DMS79 (cell line): ENCODE measurements at regions not wholly inside any gene's neighbourhood (a gene's known extent, or its start where the extent isn't known, plus 50 kb on each side); places are given as distances from the start of the nearest gene placed in this dataset.
"Not testable (repeated sequence)": the region's sequence is repeated elsewhere in the genome, so short reads cannot be mapped to it uniquely, and the experiment has no call there.

Source experiments
- DNase-seq: peaks from one replicate; lab custom pipeline; 2025; lab: John Stamatoyannopoulos, UW

GRCh38 chr6:155676346-155676745 is 220.7 kb upstream of the NOX3 start:
- DNase-seq = no peak

- no peak for DNase-seq
Observed at GRCh38 chr6:155670655-155671054, 215.0 kb upstream of the NOX3 start.

- no peak for DNase-seq
Observed at GRCh38 chr6:155660251-155660977, 204.8 kb upstream of the NOX3 start.

- DNase-seq = no peak
Observed at GRCh38 chr6:155656024-155656423, 200.4 kb upstream of the NOX3 start.

GRCh38 chr6:155654474-155654873 is 198.8 kb upstream of the NOX3 start:
- no peak for DNase-seq

DNA sequence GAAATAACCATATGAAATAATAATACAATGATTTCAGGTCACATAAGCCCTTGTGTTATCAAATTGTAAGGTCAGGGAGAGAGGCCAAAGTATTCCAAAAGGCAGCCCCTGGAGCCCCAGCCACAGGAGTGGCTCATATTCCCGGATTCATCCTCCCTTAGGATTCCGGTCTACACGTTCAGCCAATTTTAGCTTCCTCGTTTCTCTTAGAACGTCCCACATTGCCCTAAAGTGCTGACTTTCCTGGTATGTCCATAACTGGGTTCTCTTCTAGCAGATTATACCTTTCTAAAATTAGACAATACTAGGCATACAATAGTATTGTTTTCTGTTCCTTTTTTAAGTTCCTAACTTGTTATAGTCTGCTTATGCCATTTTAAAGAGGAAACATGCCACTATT is 192.7 kb upstream of the NOX3 start:
- no peak for DNase-seq

- no peak for DNase-seq
Observed at GRCh38 chr6:155647354-155647753, 191.7 kb upstream of the NOX3 start.

DNA sequence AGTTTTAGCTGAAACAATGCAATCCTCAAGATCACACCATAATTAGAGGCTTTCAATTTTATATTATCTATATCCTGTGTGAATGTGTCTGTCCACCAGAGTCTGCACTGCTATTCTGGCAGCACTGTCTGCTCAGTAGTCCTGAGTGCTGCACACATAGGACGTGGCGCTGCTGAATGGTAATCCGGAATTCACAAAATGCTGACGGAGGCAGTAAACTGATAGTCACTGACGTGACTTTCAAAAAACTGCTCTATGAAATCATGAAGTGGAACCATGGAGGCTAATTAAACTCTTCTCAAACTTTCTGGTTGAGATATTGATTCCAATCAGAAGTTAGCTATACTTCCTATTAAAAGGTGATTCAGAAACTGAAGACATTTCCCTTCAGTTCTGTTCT is 190.8 kb upstream of the NOX3 start:
- DNase-seq = no peak

DNA sequence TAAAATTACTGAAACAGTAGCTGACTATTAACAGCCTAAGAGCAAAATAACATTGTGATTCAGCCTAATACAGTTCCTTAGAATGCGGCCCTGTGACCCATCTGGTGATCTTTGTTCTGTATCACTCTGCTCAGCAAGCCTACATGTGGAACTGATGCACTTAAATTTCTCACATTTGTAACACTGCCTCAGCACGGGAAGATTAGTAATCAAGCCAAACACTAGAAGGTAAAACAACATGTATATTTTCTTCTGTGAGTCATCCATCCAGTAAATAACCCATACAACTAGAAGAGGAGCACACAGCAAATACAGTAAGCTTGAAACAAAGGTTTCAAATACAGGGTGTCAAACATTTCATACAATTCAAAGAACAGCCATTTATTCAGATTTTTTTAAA is 189.7 kb upstream of the NOX3 start:
- no peak for DNase-seq

DNA sequence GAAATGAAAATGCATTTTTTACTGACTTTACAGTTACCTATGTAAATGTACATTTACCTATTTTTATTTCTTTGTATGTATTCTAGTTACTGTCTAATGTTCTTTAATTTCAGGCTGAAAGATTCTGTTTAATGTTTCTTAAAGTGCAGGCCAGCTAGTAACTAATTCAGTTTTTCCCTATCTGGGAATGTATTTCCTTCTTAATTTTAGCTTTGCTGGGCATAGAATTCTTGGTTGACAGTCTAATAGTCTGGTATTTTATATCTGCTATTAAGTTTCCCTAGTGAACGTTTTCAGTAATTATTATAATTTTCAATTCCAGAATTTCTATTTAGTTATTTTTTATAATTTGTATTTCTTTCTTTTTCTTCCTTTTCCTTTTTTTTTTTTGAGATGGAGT is 186.0 kb upstream of the NOX3 start:
- no peak for DNase-seq

DNA sequence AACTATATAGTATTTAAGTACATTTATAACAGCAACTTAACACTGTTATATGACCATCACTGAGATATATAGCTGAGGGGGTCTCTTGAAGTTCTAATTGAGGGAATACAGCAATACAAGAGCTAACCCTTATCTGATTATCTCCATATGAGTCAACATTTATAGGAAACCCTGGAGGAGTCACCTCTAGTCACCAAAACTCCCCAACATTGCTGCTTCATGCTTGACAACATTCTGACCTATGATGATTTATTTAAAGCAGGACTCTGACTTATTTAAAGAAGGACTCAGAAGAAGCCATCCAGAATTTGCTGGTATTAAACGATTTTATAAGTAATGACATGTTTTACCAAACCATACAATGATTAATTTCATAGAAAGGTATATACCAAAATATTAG is 182.6 kb upstream of the NOX3 start:
- DNase-seq = no peak

DNA sequence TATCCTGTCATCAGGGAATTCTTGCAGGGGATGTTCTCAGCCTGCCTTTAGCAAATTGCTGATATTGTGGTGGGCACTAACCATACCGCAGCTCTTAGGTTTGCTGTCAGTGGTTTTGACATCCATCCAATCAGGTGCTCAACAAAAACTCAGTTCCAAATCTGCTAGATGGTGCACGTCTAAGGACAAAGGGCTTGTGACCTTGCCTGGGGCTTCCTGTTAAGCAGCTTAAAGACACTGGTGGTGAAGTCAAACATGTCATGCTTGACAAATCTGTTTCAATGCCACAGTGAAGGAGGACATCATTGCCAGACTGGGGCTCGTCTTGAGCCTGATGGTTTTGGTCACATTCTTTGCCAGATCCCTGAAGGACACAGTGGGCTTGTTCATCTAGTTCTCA is 179.8 kb upstream of the NOX3 start:
- DNase-seq = no peak

- no peak for DNase-seq
Observed at GRCh38 chr6:155630085-155630484, 174.4 kb upstream of the NOX3 start.

- no peak for DNase-seq
Observed at GRCh38 chr6:155629652-155630051, 174.0 kb upstream of the NOX3 start.

- DNase-seq = no peak
Observed at GRCh38 chr6:155628306-155628705, 172.7 kb upstream of the NOX3 start.

DNA sequence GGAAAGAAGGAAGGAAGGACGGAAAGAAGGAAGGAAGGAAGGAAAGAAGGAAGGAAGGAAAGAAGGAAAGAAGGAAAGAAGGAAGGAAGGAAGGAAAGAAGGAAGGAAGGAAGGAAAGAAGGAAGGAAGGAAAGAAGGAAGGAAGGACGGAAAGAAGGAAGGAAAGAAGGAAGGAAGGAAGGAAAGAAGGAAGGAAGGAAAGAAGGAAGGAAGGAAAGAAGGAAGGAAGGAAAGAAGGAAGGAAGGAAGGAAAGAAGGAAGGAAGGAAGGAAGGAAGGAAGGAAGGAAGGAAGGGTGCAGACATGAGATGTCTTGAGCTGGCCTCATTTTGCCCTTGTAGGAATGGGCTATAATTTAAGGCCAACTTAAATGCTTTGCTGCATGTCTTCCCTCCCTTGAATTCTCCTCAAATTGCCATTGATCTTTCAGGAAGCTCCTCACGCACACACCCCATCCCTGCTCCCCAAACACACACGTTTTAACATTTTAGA is 172.1 kb upstream of the NOX3 start:
- DNase-seq = not testable (repeated sequence)

- DNase-seq = no peak
Observed at GRCh38 chr6:155623450-155624178, 168.0 kb upstream of the NOX3 start.

- no peak for DNase-seq
Observed at GRCh38 chr6:155614606-155615005, 159.0 kb upstream of the NOX3 start.

- no peak for DNase-seq
Observed at GRCh38 chr6:155611742-155612141, 156.1 kb upstream of the NOX3 start.

GRCh38 chr6:155604991-155605390 is 149.4 kb upstream of the NOX3 start:
- DNase-seq = no peak

DNA sequence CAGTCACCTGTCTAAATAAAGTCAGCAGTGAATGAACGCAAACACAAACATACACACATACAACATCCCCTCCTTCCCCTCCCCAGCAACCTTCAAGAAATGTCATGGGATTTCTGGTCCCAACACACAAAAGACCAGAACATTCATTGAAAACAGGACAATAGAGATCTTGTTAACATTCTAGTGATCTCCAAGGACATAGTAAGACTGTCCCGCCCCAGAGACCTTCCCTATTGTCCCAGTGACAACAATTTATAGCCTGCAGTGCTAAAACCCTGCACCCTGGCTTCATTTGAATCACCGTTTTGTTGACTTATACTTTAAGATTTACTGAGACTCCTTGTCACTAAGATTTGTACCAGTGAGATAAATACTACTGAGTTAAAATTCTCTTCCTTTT is 143.9 kb upstream of the NOX3 start:
- no peak for DNase-seq

DNA sequence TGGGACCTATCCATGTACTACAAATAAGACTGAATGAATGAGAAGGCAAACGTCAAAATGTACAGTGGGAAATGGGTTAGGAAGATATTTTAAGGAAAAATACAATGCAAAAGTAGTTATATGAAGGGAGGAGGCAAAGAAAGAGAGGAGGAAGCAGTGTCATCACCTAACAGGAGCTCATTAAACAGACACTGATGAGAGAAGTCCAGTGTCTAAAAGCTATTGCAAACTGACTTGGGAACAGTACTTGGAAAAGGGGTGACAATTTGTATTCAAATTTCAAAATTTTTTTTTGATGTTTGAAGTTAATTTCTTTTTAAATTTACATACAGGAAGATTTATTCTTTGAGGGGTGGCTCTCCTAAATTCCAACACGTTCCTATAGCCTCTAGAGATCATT is 143.5 kb upstream of the NOX3 start:
- DNase-seq = no peak

DNA sequence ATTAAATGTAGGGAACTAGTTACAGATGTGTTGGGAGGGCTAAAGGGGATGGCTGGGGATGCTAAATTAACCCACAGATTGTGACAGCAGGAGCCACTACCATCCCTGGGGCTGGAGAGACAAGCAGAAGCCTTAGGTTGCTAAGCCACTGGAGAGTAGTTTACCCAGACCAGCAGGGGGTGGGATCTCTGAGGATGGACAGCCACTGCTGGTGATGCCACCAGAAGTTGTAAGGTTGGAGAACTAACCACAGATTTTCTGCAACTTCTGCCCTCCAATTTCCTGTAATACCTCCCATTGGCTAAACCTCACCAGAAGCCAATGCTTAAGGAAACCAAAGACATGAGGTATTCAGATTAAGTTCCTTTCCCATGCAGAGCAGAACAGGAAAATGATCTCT is 139.6 kb upstream of the NOX3 start:
- DNase-seq = no peak

GRCh38 chr6:155591741-155592140 is 136.1 kb upstream of the NOX3 start:
- DNase-seq = no peak
